Liver (tissue), 7 donors: ENCODE measurements at regions not wholly inside any gene's neighbourhood (a gene's known extent, or its start where the extent isn't known, plus 50 kb on each side); places are given as distances from the start of the nearest gene placed in this dataset.

Experiments used
- DNase-seq: peaks from one replicate; pipeline ENCODE4 v3.0.0-alpha.2; 2017; ENCODE audit warnings: low spot score
- H3K27ac ChIP-seq, 2 donors: one replicate each; pipeline ENCODE4 v1.7.0; 2013; ENCODE audit warnings: inconsistent platforms in 2 of 2, low read length in 2 of 2, control low read depth in 1 of 2, low read depth in 1 of 2, mild to moderate bottlenecking in 1 of 2
- H3K27me3 ChIP-seq, 4 donors: one replicate each; pipeline versions ENCODE4 v1.6.1 to v1.7.0; 2013; ENCODE audit warnings: low read length in 3 of 4, inconsistent platforms in 1 of 4, mild to moderate bottlenecking in 1 of 4, moderate library complexity in 1 of 4; ENCODE audit not compliant: control insufficient read depth in 4 of 4, insufficient read depth in 4 of 4
- H3K36me3 ChIP-seq, 4 donors: one replicate each; pipeline versions ENCODE4 v1.6.1 to v1.7.0; 2013; ENCODE audit warnings: low read length in 3 of 4, mild to moderate bottlenecking in 3 of 4, low read depth in 1 of 4, moderate library complexity in 1 of 4; ENCODE audit not compliant: control insufficient read depth in 4 of 4, insufficient read depth in 3 of 4
- H3K4me1 ChIP-seq, 4 donors: one replicate each; pipeline versions ENCODE4 v1.6.1 to v1.7.0; 2013; ENCODE audit warnings: low read length in 3 of 4, mild to moderate bottlenecking in 3 of 4, moderate library complexity in 1 of 4; ENCODE audit not compliant: control insufficient read depth in 4 of 4, insufficient read depth in 4 of 4
- H3K4me3 ChIP-seq, 3 donors: one replicate each; pipeline versions ENCODE4 v1.6.1 to v1.7.0; 2013; ENCODE audit warnings: low read length in 3 of 3, control low read depth in 1 of 3, low read depth in 1 of 3, mild to moderate bottlenecking in 1 of 3
- H3K9ac ChIP-seq, 2 donors: one replicate each; pipeline ENCODE4 v1.7.0; 2013; ENCODE audit warnings: low read length in 2 of 2, mild to moderate bottlenecking in 2 of 2, moderate library complexity in 2 of 2, control low read depth in 1 of 2, low read depth in 1 of 2
- H3K9me3 ChIP-seq, 4 donors: one replicate each; pipeline versions ENCODE4 v1.6.1 to v1.7.0; 2013; ENCODE audit warnings: low read length in 3 of 4; ENCODE audit not compliant: control insufficient read depth in 4 of 4
- REST ChIP-seq: IDR thresholded peaks from 2 replicates; pipeline ENCODE4 v1.6.1; 2016; ENCODE audit warnings: antibody characterized with exemption, mild to moderate bottlenecking
- SP1 ChIP-seq: IDR thresholded peaks from 2 replicates; pipeline ENCODE4 v1.6.1; 2018; ENCODE audit warnings: antibody characterized with exemption, mild to moderate bottlenecking
- ZBTB33 ChIP-seq: IDR thresholded peaks from 2 replicates; pipeline ENCODE4 v1.6.1; 2016; ENCODE audit warnings: antibody characterized with exemption
- WGBS: extraction: QIAGEN DNeasy Blood & Tissue Kit; methylation state at CpG from one replicate; pipeline ENCODE4 v1.1.7; 2013; 5-methylcytosine and 5-hydroxymethylcytosine counted together
- donor health status: healthy.
- donor health status: healthy.
- donor health status: healthy.
- donor health status: healthy.

- H3K27me3 ChIP-seq, result no peaks in the 10 kb centered on the region
- H3K27ac ChIP-seq, result no peak overlapping the region
- DNase-seq, result no peak
- H3K4me1 ChIP-seq, result peaks cover 10 to 42% (median 27%) of the 10 kb centered on the region in 4 donors
- H3K4me3 ChIP-seq, result no peak overlapping the region
- H3K9me3 ChIP-seq, result no peaks in the 10 kb centered on the region
- 95% methylated on average over 7 of the region's 7 CpGs for WGBS
- no peak overlapping the region for H3K9ac ChIP-seq
- no peak for TF ChIP-seq ZBTB33
- no peaks in the 10 kb centered on the region for H3K36me3 ChIP-seq
Observed at GRCh38 chr3:150249779-150250470, 158.2 kb upstream of the TSC22D2 start.

GRCh38 chr3:150248888-150249681 is 159.0 kb upstream of the TSC22D2 start:
- 85% methylated on average over 4 of the region's 4 CpGs for WGBS
- no peak for DNase-seq

More at GRCh38 chr3:150248888-150249681, 159.0 kb upstream of the TSC22D2 start:
- no peaks in the 10 kb centered on the region for H3K9me3 ChIP-seq
- H3K4me3 ChIP-seq, result no peak overlapping the region
- TF ChIP-seq REST (no peak), SP1 (no peak)
- no peaks in the 10 kb centered on the region for H3K36me3 ChIP-seq
- H3K27ac ChIP-seq, result no peak overlapping the region
- no peaks in the 10 kb centered on the region for H3K27me3 ChIP-seq
- peaks cover 5 to 36% (median 23%) of the 10 kb centered on the region in 4 donors for H3K4me1 ChIP-seq
- no peak overlapping the region for H3K9ac ChIP-seq
